GM12891 (cell line): ENCODE measurements at regions not wholly inside any gene's neighbourhood (a gene's known extent, or its start where the extent isn't known, plus 50 kb on each side); places are given as distances from the start of the nearest gene placed in this dataset.
"Not testable (repeated sequence)": the region's sequence is repeated elsewhere in the genome, so short reads cannot be mapped to it uniquely, and the experiment has no call there.

ENCODE experiments used
- PAX5 ChIP-seq: IDR thresholded peaks from 2 replicates; pipeline ENCODE4 v1.6.1; 2011; ENCODE audit warnings: low read length, moderate library complexity, mild to moderate bottlenecking; ENCODE audit not compliant: insufficient read depth, severe bottlenecking
- POLR2A ChIP-seq: IDR thresholded peaks from 2 replicates; pipeline ENCODE4 v1.6.1; 2011; ENCODE audit warnings: low read depth, low read length, control low read depth
- POLR2AphosphoS5 ChIP-seq: IDR thresholded peaks from 2 replicates; pipeline ENCODE4 v1.6.1; 2011; ENCODE audit warnings: low read depth, low read length, control low read depth
- POU2F2 ChIP-seq: IDR thresholded peaks from 2 replicates; pipeline ENCODE4 v1.6.1; 2011; ENCODE audit warnings: low read depth, mild to moderate bottlenecking, control low read depth, low read length, moderate library complexity
- SPI1 ChIP-seq: IDR thresholded peaks from 2 replicates; pipeline ENCODE4 v1.6.1; 2011; ENCODE audit warnings: low read depth, low read length, control low read depth
- TAF1 ChIP-seq: IDR thresholded peaks from 2 replicates; pipeline ENCODE4 v1.6.1; 2011; ENCODE audit warnings: low read depth, low read length, control low read depth

DNA sequence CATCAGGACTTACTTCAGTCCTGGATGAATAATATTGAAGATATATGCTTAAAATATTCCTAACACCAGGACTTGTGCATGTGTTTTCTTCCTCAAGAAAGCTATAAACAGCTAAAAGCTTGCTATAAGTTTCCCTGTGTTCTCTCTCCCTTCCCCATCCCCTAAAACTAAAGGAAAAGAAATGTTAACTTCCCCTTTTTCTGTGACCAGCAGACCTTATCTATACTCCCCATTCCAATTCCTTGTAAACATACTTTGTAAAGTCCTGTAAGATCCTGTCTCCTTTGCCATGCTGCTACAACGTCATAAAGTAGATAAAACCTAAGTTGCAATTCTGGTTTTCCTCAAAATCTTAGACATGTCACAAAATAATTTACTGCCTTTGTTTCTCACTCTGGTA lies 517.8 kb upstream of the CDH10 start:
- not testable (repeated sequence) for TF ChIP-seq POLR2AphosphoS5, POLR2A, TAF1, POU2F2, PAX5, SPI1
